K562 (cell line): ENCODE measurements at regions not wholly inside any gene's neighbourhood (a gene's known extent, or its start where the extent isn't known, plus 50 kb on each side); places are given as distances from the start of the nearest gene placed in this dataset.

Experiments
- ATAC-seq: fragments of 200-7000 bp; cut with Tn5 transposase; 3 replicates; pipeline ENCODE4 v1.9.1; 2020; ENCODE audit warnings: moderate library complexity
- BruUV-seq: library from RNA; stranded (reverse); fragments of 400-500 nt; replicated peaks from 2 replicates; lab custom pipeline; 2021; lab: Mats Ljungman, UMichigan
- CTCF ChIA-PET: fragments of 300-600 bp; formaldehyde crosslinking; extraction: SDS; loops from one replicate; lab custom pipeline; 2021; ENCODE audit warnings: low intra/inter-chr PET ratio; lab: Yijun Ruan, JAX
- POLR2A ChIA-PET: fragments of 300-600, 350-650 bp; sonication (Branson Sonifier 250); formaldehyde crosslinking; extraction: SDS; loops from one replicate; lab custom pipeline; 2021; ENCODE audit warnings: antibody characterized with exemption, inconsistent platforms; lab: Yijun Ruan, JAX
- DNase-seq, 4 experiments: peaks; one replicate each; pipeline versions ENCODE4 v3.0.0 to v3.0.0-alpha.2; 2011 to 2018; ENCODE audit warnings: low spot score in 3 of 4, mixed read lengths in 3 of 4; ENCODE audit errors: extremely low read depth in 1 of 4
- FAIRE-seq: peaks from 2 replicates; lab custom pipeline; 2011; peaks lifted over from hg19 to GRCh38; lab: Jason Lieb, UNC
- H2AFZ ChIP-seq: 2 replicates; pipeline ENCODE4 v1.6.0; 2011; ENCODE audit warnings: low read depth, low read length, control low read depth, inconsistent platforms
- H3K27ac ChIP-seq: fragments of 200-600 bp; 3 replicates; pipeline ENCODE4 v1.8.0; 2011; ENCODE audit warnings: low read depth, mild to moderate bottlenecking, control low read depth, inconsistent platforms, low read length, moderate library complexity, mixed read lengths; ENCODE audit errors: extremely low read depth
- H3K27me3 ChIP-seq, 2 experiments: fragments of 300-600 bp in 1 of 2; 2 replicates in 1 of 2; 3 replicates in 1 of 2; pipeline versions ENCODE4 v1.6.0 to v1.8.0; 2011; ENCODE audit warnings: inconsistent platforms in 2 of 2, low read length in 2 of 2, mild to moderate bottlenecking in 1 of 2, mixed read lengths in 1 of 2, moderate library complexity in 1 of 2; ENCODE audit not compliant: control insufficient read depth in 2 of 2, insufficient read depth in 2 of 2
- H3K36me3 ChIP-seq: fragments of 300-600 bp; 3 replicates; pipeline ENCODE4 v1.8.0; 2011; ENCODE audit warnings: mild to moderate bottlenecking, low read length, inconsistent platforms; ENCODE audit not compliant: control insufficient read depth, insufficient read depth
- H3K4me1 ChIP-seq, 2 experiments: fragments of 200-600 bp in 1 of 2; replicated peaks in 1 of 2; 2 replicates in 1 of 2; 3 replicates in 1 of 2; pipeline versions ENCODE4 v1.5.1 to v1.8.0; 2011; ENCODE audit warnings: inconsistent platforms in 2 of 2, low read length in 2 of 2, mild to moderate bottlenecking in 1 of 2, mixed read lengths in 1 of 2, moderate library complexity in 1 of 2; ENCODE audit not compliant: control insufficient read depth in 2 of 2, insufficient read depth in 2 of 2
- H3K4me2 ChIP-seq: 2 replicates; pipeline ENCODE4 v1.6.1; 2011; ENCODE audit warnings: low read length, control low read depth, inconsistent platforms, mixed read lengths; ENCODE audit not compliant: insufficient read depth
- H3K4me3 ChIP-seq: fragments of 200-600 bp; sonication (generic), shearing (Covaris generic); 2 replicates; pipeline ENCODE4 v1.5.1; 2016; ENCODE audit warnings: control low read depth, inconsistent platforms
- H3K79me2 ChIP-seq: fragments of 200-600 bp; 3 replicates; pipeline ENCODE4 v1.8.0; 2011; ENCODE audit warnings: low read length, inconsistent platforms; ENCODE audit not compliant: control insufficient read depth, insufficient read depth
- H3K9ac ChIP-seq, 2 experiments: 2 replicates each; pipeline versions ENCODE4 v1.6.0 to v1.6.1; 2011; ENCODE audit warnings: low read depth in 2 of 2, low read length in 2 of 2, control low read depth in 1 of 2, inconsistent platforms in 1 of 2, mild to moderate bottlenecking in 1 of 2, mixed read lengths in 1 of 2; ENCODE audit not compliant: insufficient read depth in 1 of 2
- H3K9me1 ChIP-seq: one replicate; pipeline ENCODE4 v1.6.0; 2011; ENCODE audit warnings: inconsistent platforms, mild to moderate bottlenecking, low read length, moderate library complexity; ENCODE audit not compliant: control insufficient read depth, insufficient read depth
- H3K9me3 ChIP-seq: replicated peaks from 2 replicates; pipeline ENCODE4 v1.5.1; 2011; ENCODE audit warnings: low read depth, low read length, inconsistent platforms; ENCODE audit not compliant: control insufficient read depth, insufficient read depth
- H4K20me1 ChIP-seq: replicated peaks from 2 replicates; pipeline ENCODE4 v1.6.1; 2011; ENCODE audit warnings: low read length, inconsistent platforms, mixed read lengths; ENCODE audit not compliant: control insufficient read depth, insufficient read depth
- CHD2 ChIP-seq: IDR thresholded peaks from 2 replicates; pipeline ENCODE4 v1.6.1; 2011; ENCODE audit warnings: low read depth, low read length
- DMBX1 ChIP-seq: fragments of 250-450 bp; sonication (Bioruptor Pico); IDR thresholded peaks from 2 replicates; pipeline ENCODE4 v1.8.0; 2022; ENCODE audit warnings: inconsistent platforms, mild to moderate bottlenecking, moderate library complexity, borderline replicate concordance
- E2F3 ChIP-seq: fragments of 250-450 bp; sonication (Bioruptor Pico); IDR thresholded peaks from 2 replicates; pipeline ENCODE4 v1.4.0; 2020; ENCODE audit warnings: mild to moderate bottlenecking
- NFYB ChIP-seq: IDR thresholded peaks from 2 replicates; pipeline ENCODE4 v1.6.1; 2011; ENCODE audit warnings: mild to moderate bottlenecking, moderate library complexity; ENCODE audit not compliant: insufficient read length; ENCODE audit errors: extremely low read depth
- NR2F6 ChIP-seq: fragments of 450-650 bp; formaldehyde crosslinking; IDR thresholded peaks from 2 replicates; pipeline ENCODE4 v1.4.0; 2020; ENCODE audit warnings: mild to moderate bottlenecking
- ZNF785 ChIP-seq: fragments of 250-450 bp; sonication (Bioruptor Pico); IDR thresholded peaks from 2 replicates; pipeline ENCODE4 v1.4.0; 2020; ENCODE audit warnings: mild to moderate bottlenecking
- in situ Hi-C: fragments of 300-500 bp; cut with MboI; formaldehyde crosslinking; loops from 4 replicates; pipeline ENCODE4 v1.15.0; 2018; ENCODE audit warnings: inconsistent platforms, mixed read lengths
- intact Hi-C: fragments of 100-400 bp; cut with micrococcal nuclease; formaldehyde crosslinking; loops from 2 replicates; pipeline ENCODE4 v1.14.2; 2022
- TF ChIP-seq, protein P1 (sequence below): sonication (generic); formaldehyde crosslinking; IDR thresholded peaks from 2 replicates; pipeline ENCODE4 v1.8.0; 2022; ENCODE audit warnings: missing genetic modification reagents, mild to moderate bottlenecking, borderline replicate concordance
- TF ChIP-seq, protein P2 (sequence below): sonication (generic); formaldehyde crosslinking; IDR thresholded peaks from 2 replicates; pipeline ENCODE4 v1.8.0; 2022; ENCODE audit warnings: missing genetic modification reagents, mild to moderate bottlenecking, borderline replicate concordance

DNA sequence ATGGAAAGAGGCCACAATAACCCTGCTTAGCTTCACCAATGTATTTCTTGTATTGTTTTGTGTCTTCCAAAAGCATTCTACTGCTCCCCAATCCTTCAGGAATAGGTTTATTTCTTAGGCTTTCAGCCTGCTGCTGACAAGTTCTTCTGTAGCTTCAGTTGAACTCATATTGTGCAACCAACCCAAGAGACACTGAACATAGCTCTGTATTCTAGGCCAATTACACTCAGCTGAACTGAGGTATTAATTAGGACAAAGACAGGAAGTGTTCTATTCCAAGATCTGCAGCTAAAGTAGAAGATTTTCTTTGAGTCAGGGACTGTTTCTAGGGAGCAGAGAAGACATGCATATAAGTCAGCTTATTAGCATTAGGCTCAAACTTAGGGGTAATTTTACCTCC is 151.8 kb downstream of the LHFPL1 start:
- Histone ChIP-seq H3K4me3 (no peak overlapping the region), H3K27me3 (no peaks in the 10 kb centered on the region), H3K4me1 (no peaks in the 10 kb centered on the region), H3K4me2 (no peak overlapping the region), H3K36me3 (no peaks in the 10 kb centered on the region), H4K20me1 (no peaks in the 10 kb centered on the region), H3K79me2 (no peaks in the 10 kb centered on the region), H3K9ac (no peak overlapping the region), H3K9me1 (no peaks in the 10 kb centered on the region), H3K27ac (no peak overlapping the region), H2AFZ (no peak overlapping the region), H3K9me3 (no peaks in the 10 kb centered on the region)
- no TSS peak for BruUV-seq
- in situ Hi-C loops = no loop called here
- intact Hi-C loops = no loop called here
- CTCF ChIA-PET = no interaction called here
- FAIRE-seq = no peak
- POLR2A ChIA-PET = no interaction called here
- no peak for DNase-seq
- TF ChIP-seq DMBX1 (CRISPR knock-in tag) = no peak
- TF ChIP-seq, protein P1, sequence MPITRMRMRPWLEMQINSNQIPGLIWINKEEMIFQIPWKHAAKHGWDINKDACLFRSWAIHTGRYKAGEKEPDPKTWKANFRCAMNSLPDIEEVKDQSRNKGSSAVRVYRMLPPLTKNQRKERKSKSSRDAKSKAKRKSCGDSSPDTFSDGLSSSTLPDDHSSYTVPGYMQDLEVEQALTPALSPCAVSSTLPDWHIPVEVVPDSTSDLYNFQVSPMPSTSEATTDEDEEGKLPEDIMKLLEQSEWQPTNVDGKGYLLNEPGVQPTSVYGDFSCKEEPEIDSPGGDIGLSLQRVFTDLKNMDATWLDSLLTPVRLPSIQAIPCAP (CRISPR knock-in tag) = no peak
- TF ChIP-seq NR2F6 (CRISPR knock-in tag) = no peak
- no peak for TF ChIP-seq E2F3 (CRISPR knock-in tag)
- TF ChIP-seq, protein P2, sequence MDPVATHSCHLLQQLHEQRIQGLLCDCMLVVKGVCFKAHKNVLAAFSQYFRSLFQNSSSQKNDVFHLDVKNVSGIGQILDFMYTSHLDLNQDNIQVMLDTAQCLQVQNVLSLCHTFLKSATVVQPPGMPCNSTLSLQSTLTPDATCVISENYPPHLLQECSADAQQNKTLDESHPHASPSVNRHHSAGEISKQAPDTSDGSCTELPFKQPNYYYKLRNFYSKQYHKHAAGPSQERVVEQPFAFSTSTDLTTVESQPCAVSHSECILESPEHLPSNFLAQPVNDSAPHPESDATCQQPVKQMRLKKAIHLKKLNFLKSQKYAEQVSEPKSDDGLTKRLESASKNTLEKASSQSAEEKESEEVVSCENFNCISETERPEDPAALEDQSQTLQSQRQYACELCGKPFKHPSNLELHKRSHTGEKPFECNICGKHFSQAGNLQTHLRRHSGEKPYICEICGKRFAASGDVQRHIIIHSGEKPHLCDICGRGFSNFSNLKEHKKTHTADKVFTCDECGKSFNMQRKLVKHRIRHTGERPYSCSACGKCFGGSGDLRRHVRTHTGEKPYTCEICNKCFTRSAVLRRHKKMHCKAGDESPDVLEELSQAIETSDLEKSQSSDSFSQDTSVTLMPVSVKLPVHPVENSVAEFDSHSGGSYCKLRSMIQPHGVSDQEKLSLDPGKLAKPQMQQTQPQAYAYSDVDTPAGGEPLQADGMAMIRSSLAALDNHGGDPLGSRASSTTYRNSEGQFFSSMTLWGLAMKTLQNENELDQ (CRISPR knock-in tag) = no peak
- TF ChIP-seq ZNF785 = no peak
- TF ChIP-seq NFYB = no peak
- TF ChIP-seq CHD2 = no peak
- ATAC-seq = no peak
